HG03432 (cell line): ENCODE measurements at regions not wholly inside any gene's neighbourhood (a gene's known extent, or its start where the extent isn't known, plus 50 kb on each side); places are given as distances from the start of the nearest gene placed in this dataset.

ENCODE experiments used
- ATAC-seq: cut with Tn5 transposase; IDR thresholded peaks from one replicate; pipeline ENCODE4 v1.9.1; 2021; ENCODE audit warnings: mild to moderate bottlenecking, moderate library complexity; ENCODE audit not compliant: unreplicated experiment

DNA sequence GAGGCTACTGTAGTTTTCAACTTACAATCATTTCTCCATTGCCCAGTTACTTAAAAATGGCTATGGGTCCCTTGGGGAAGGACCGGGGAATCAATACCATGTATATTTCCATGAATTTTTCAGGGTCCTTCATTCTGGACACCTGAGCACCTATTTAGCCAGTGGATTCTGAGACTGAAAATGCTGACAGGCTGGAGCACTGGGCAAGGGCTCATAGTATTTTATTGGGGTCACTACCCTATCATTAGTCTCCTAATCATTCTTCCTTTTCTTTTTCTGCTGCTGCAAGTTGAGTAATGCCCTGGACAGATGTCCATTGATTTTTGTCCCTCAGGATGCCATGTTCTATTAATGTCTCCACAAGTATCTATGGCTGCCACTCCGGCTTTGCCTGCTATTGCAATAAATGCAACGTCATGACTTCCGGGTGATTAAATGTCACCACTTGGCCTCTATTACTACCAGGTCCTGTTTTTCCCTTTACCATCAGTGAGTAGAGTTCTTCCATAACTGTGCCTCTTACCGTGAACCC, 279.3 kb upstream of the FBXL7 start:
- ATAC-seq = no peak

GRCh38 chr5:15215056-15215455, 284.9 kb upstream of the FBXL7 start:
- no peak for ATAC-seq

- no peak for ATAC-seq
Measured at GRCh38 chr5:15214010-15214409, 286.0 kb upstream of the FBXL7 start.

- no peak for ATAC-seq
Measured at GRCh38 chr5:15209053-15209762, 290.8 kb upstream of the FBXL7 start.

DNA sequence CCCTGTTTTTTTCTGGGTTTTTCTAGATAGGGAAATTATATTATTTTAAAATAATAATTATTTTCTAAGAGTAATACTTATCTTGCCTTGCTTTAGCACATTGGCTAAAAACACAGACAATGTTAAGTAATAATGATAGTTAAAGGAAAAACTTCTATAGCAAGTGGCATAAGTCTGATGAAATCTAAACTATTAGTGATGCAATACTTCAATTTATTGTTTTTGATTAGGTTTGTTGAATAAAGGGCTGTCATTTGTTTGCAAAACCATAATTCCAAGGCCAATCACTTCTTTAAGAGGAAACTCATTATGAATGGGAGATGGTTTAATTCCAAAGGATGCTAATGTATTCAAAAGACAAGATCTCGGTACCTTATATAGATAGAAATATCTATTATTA, 293.8 kb upstream of the FBXL7 start:
- no peak for ATAC-seq

- no peak for ATAC-seq
Measured at GRCh38 chr5:15203376-15203775, 296.6 kb upstream of the FBXL7 start.

- no peak for ATAC-seq
Measured at GRCh38 chr5:15191012-15191411, 309.0 kb upstream of the FBXL7 start.

DNA sequence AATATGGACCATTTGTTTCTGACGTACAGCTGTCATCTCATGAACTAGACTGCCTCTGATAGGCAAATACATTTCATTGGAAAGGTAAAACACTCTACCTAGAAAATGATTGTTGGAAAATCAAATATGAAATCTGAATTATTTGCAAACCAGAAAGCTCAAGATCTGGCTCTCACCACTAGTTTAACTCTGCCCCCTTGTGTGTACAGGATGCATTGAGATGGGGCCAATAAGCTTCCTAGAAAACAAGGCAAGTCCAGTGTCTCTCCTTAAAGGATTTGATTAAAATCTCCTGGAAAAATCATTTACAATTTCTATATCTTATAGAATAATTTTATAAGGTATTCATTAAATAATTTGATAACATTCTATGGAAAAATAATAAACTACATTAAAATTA, 311.9 kb upstream of the ANKH start:
- no peak for ATAC-seq

GRCh38 chr5:15170173-15170572, 298.6 kb upstream of the ANKH start:
- ATAC-seq = no peak

DNA sequence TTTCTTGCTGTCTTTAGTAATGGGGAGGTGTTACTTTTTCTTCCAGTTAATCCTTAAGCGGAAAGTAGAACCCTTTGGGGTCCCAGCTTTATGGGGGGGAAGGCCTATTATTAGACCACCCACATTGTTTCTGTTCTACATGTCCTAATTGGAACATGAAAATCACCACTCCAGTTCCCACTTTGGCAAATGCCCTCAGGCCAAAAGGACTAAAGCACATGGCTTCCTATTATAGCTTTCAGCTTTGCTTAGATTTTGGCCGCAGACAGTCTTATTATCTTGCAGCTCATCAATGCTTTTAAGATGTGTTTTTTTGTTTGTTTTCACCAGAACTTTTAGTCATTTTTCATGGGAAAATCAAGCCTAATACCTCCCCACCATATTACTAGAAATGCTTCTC, 296.8 kb upstream of the ANKH start:
- no peak for ATAC-seq

GRCh38 chr5:15160091-15160490, 288.5 kb upstream of the ANKH start:
- no peak for ATAC-seq

GRCh38 chr5:15159606-15160005, 288.0 kb upstream of the ANKH start:
- no peak for ATAC-seq

DNA sequence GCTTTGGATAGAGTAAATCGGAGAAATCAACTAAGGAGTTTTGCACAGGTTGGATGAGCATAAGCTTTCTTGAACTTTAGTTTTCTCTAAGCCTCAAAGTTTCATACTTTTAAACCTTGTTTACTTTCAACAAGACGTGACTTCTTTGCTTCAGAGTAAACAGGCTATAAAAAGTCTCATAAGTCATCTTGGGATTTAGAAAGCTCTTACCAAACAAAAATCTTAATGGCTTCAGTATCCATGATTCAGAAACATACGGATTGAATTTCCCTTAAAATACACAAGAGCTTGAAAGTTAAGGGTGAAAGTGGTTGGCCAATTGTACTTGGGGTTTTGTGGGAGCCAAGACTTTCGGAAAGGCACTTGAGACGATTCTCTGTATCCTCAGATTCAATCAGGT, 270.9 kb upstream of the ANKH start:
- no peak for ATAC-seq

DNA sequence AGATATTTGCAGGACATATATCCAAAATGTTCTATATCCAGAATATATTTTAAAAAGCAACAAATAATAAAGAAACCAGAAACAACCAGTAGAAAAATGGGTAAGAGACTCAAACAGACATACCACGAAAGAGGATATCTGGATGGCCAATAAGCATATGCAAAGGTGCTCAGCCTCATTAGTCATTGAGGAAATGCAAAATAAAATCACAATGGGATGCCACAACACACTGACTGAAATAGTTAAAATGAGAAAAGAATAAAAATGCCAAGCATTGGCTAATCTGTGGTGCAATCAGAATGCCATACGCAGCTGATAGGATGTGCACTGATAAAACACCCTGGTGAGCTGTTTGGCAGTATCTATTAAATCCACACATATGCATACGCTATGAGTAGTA, 265.8 kb upstream of the ANKH start:
- ATAC-seq = no peak

DNA sequence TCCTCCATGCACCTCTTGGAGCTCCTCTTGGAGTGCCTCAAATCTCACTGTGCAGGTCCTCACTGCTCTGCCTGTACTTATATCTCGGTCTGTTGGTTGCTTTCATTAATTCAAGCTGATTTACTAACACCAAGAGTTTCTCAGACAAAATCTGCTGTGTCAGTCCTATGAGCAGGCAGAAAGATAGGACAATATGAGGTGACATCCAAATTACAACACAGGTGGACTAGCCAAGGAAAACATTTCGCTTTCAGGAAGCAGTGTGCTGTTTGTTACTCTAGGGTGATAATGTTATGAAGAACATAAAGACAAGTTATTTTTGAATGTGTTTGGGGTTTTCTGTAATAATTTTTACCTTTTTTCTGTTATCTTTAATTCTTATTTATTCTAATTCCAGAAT, 264.1 kb upstream of the ANKH start:
- no peak for ATAC-seq

GRCh38 chr5:15133456-15133965, 261.9 kb upstream of the ANKH start:
- no peak for ATAC-seq

DNA sequence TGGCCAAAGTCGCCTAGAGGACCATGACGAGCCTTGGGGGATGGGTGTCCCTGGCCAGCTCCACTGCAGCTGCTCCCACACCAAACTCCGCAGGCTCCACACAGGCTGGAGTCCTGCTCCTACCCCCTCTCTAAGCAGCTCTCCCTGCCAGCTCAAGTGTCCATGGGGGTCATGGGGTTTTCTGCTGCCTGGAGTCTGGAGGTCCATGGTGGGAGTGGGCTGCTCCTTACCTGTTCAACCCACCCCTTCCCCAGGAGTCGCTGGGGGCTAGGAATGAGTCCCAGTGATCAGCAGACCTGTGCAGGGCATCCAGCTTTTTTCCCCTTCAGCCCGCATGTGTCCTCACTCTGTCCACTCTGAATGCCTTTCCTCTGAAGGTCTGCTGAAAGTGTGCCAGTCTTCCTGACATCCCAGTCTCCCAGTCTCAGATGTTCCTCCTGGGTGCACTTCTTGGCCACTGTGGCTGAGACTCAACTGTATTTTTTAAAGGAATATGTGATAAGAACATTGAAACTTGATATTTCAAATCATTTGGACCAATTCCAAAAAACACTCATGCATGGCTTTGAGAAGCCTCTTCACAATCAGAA, 261.3 kb upstream of the ANKH start:
- ATAC-seq = no peak

DNA sequence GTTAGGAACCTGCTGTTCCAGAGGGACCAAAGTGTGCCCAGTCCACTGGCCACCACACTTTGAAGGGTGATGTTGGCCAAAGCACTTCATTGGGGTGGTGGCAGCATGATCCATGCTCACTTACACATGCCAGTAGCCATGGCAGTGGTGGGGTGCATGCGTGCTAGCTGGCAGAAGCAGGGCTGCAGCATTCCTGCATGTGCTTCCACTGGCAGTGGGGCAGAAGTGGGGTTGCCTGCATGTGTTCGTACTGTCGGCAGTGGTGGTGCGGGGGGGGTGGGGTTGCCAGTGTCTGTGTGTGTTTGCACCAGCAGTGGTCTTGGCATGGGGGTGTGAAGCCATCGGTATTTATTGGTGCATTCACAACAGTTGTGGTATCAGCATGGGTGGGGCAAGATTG, 260.3 kb upstream of the ANKH start:
- no peak for ATAC-seq

GRCh38 chr5:15124871-15125568, 253.4 kb upstream of the ANKH start:
- ATAC-seq = no peak

DNA sequence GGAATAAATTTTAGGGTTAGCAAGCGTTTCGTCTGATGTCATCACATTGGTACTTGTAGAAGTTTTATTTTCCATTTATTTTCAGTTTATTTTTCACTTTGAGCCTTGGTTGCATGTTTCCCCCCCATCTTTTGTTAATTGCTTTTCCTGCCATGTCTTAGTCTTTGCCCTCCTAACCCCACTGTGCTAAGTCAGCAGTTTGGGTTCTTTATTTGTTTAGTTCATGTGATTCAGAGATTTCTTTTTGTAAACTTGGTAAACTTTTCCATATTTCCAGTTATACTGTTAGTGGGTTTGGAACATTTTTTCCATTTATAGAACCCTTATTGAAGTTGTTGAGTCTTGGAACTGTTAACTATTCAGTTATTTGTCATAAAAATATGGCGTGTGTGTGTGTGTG, 252.9 kb upstream of the ANKH start:
- no peak for ATAC-seq

DNA sequence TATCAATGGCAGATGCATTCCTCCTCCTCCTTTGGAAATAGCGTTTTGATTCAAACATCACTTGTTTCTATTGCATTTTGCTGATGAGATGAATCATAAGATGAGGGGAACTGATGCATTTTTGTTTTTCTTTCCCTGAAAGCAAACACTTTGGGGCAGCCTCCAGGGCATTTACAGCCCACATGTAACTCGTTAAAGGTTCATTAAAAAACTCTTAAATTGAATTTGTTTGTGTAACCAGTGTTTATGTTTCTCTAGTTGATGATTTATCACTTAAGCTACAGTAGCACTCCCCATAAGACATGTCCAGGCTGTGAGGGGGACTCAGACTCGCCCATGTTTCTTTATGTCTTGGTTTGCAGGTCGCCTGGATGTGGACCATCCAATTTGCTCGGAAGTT, 246.1 kb upstream of the ANKH start:
- no peak for ATAC-seq

- ATAC-seq = no peak
Measured at GRCh38 chr5:15116996-15117395, 245.4 kb upstream of the ANKH start.
